HG03064 (cell line): ENCODE measurements at regions not wholly inside any gene's neighbourhood (a gene's known extent, or its start where the extent isn't known, plus 50 kb on each side); places are given as distances from the start of the nearest gene placed in this dataset.
"Not testable (repeated sequence)": the region's sequence is repeated elsewhere in the genome, so short reads cannot be mapped to it uniquely, and the experiment has no call there.

Experiments used
- ATAC-seq: cut with Tn5 transposase; IDR thresholded peaks from one replicate; pipeline ENCODE4 v1.9.1; 2021; ENCODE audit warnings: low read depth; ENCODE audit not compliant: unreplicated experiment

GRCh38 chr5:93682471-93683404 lies 58.7 kb downstream of the POU5F2 start:
- ATAC-seq: not testable (repeated sequence)

- ATAC-seq: no peak
Measured at GRCh38 chr5:93681432-93681831, 60.0 kb downstream of the POU5F2 start.

GRCh38 chr5:93677359-93677891 lies 64.0 kb downstream of the POU5F2 start:
- ATAC-seq: no peak

- ATAC-seq: no peak
Measured at GRCh38 chr5:93676704-93677103, 64.7 kb downstream of the POU5F2 start.

GRCh38 chr5:93675460-93676450 lies 65.6 kb downstream of the POU5F2 start:
- peak; percentile 49 for ATAC-seq

GRCh38 chr5:93674866-93675459 lies 66.4 kb downstream of the POU5F2 start:
- peak; percentile 70 for ATAC-seq

GRCh38 chr5:93674138-93674537 lies 67.3 kb downstream of the POU5F2 start:
- ATAC-seq: no peak

- ATAC-seq: no peak
Measured at GRCh38 chr5:93673316-93673954, 68.0 kb downstream of the POU5F2 start.

GRCh38 chr5:93665648-93666047 lies 75.8 kb downstream of the POU5F2 start:
- ATAC-seq: no peak

GRCh38 chr5:93660677-93661076 lies 77.7 kb downstream of the NR2F1 start:
- ATAC-seq: no peak

GRCh38 chr5:93658044-93658443 lies 75.0 kb downstream of the NR2F1 start:
- ATAC-seq: no peak

- ATAC-seq: no peak
Measured at GRCh38 chr5:93654676-93655075, 71.7 kb downstream of the NR2F1 start.

GRCh38 chr5:93653716-93654115 lies 70.7 kb downstream of the NR2F1 start:
- ATAC-seq: no peak

- ATAC-seq: no peak
Measured at GRCh38 chr5:93649234-93649900, 66.3 kb downstream of the NR2F1 start.

- no peak for ATAC-seq
Measured at GRCh38 chr5:93644760-93645159, 61.7 kb downstream of the NR2F1 start.
